GM23248 (cell line): ENCODE measurements at regions not wholly inside any gene's neighbourhood (a gene's known extent, or its start where the extent isn't known, plus 50 kb on each side); places are given as distances from the start of the nearest gene placed in this dataset.

Experiments
- EZH2 ChIP-seq: fragments of 200-600 bp; sonication (generic); IDR thresholded peaks from 2 replicates; pipeline ENCODE4 v1.6.1; 2018; ENCODE audit warnings: antibody characterized with exemption, mild to moderate bottlenecking; ENCODE audit not compliant: insufficient read depth, poor library complexity, severe bottlenecking
- EZH2phosphoT487 ChIP-seq: fragments of 200-600 bp; sonication (generic); IDR thresholded peaks from 2 replicates; pipeline ENCODE4 v1.6.1; 2018; ENCODE audit warnings: antibody characterized with exemption, moderate library complexity, mild to moderate bottlenecking, low read depth; ENCODE audit not compliant: insufficient read depth

DNA sequence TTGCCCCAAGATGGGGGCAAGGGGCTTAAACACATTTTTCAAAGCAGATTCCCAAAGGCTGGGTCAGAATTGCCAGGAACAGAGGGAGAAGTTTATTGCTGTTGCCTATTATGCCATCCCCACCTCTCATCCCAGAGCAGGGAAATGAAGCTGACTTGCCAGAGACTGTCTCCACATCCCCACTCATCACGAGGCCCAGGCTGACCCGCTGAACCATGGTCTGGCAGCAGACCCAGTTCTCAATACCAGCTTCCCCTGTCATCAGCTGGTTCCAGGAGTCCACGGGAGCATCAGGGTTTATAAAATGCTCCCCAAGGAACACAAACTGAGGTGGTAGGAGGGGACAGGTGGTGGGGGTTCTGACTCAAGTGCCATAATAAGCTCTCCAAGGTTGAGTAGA is 605.9 kb downstream of the NPHP4 start:
- no peak for TF ChIP-seq EZH2phosphoT487
- no peak for TF ChIP-seq EZH2
